ENCODE measurements at regions not wholly inside any gene's neighbourhood (a gene's known extent, or its start where the extent isn't known, plus 50 kb on each side); places are given as distances from the start of the nearest gene placed in this dataset.

DNA sequence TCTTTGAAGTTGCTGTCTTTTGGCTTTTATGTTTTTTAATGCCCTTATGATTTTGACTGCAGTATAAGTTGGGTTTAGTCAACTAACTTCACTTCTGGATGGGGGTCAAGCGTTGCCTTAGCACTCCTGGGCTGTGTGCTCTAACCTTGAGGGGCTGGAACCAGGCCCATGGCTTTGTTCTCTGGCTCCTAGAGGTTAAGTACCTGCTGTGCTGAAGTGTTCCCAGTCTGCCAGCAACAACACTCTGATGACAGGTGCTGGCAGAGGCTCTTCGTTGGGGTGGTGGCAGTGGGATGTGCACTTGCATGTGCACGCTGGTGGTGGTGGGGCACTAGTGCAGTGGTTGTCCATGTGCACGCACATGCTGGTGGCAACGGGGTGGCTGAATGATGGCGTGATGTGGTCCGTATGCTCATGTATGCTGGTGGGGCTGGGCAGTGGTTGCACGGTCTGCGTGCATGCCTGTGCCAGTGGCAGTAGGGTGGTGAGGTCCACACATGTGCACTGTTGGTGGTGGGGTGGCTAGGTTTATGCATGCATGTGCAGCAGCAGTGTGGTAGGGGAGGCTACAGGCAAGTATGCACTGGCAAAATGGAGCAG, 447.8 kb upstream of the GOT2 start:
- no peak for DNase-seq

DNA sequence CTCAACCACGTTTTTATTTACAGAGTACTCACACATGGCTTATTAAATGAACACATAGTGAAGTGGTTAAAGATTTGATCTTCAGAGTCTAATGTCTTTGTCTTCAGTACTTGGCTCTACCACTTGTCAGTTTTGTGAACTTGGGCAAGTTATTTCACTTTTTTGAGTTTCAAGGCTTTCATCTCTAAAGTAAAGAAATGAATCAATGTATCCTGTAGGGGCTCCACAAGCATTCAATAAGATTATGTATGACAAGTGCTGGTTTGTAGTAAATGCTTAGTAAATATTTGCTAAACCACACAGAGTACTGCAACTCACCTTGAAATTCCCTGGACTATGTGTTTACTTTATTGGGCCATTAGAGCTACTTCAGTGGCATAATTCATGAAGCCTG, 446.0 kb upstream of the GOT2 start:
- DNase-seq, result peak; percentile 11

DNA sequence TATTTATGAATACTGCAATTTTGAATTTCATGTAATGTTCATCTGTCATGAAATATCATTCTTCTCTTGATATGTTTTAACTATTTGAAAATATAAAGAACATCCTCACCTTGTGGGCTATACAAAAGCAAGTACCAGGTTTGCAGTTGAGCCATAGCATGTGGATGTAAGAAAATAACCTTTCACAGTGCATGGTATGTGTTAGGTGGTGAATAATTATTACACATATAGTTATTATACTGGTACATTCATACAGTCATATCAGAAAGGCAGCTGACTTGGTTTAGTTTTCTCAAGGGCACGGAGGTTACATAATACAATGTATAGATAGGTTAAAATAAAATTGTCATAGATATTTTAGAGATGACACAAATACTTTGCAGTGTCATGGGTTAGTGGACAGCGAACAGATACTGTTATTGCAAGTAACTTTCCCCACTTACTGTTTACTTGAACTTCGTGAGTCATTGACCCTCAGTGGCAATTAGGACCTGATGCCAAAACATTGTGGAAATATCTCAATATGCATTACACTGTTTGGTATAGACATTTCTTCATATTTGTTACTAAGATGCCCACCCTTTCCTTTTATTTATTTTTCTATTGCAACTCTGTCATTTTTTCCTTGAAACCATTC, 445.4 kb upstream of the GOT2 start:
- DNase-seq, result no peak

DNA sequence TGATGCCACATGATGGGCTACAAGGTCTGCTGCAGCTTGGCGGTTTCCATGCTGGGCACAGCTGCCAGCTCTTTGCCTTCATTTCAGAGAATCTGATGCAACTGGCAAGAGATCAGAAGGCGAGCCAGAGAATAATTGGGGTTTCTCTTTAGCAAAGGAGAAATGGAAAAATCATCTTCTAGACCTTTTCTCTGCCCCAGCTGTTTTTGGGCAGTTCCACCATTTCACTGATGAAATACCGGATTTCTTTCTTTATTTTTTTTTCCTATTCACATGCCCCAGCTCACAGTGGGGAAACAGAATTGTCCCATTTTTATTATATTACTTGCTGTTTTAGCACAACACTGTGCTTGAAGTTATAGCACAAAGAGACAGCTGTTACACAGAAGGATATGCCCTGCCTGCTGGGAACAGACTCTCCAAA, 439.3 kb upstream of the GOT2 start:
- DNase-seq, result no peak

DNA sequence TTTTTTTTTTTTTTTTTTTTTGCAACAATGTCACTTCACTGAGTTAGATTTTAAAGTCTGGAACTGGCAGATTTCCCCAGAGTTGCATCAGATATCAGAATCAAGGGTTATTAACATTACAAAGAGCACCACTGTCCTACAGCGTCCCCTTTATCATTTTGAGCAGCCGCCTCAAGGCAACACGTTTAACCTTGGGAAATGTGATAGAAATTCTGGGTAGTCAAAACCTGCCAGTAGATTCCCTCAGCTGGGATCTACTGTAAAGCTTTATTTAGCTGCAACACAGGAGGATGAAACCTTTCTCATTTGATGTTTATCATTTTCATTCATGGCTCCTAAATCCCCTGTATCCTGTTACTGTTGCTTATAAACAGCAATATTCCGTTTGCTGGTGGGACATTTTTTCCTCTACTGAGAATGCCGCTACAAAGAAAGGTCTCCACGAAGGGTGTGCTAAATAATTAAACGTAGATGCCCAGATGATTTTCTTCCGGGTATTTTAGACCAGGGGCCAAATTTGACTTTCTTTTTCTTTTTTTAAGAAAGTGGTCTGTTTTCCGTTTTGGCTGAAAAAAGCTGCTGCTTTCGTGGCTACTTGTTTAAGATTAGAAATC, 436.1 kb upstream of the GOT2 start:
- no peak for DNase-seq

DNA sequence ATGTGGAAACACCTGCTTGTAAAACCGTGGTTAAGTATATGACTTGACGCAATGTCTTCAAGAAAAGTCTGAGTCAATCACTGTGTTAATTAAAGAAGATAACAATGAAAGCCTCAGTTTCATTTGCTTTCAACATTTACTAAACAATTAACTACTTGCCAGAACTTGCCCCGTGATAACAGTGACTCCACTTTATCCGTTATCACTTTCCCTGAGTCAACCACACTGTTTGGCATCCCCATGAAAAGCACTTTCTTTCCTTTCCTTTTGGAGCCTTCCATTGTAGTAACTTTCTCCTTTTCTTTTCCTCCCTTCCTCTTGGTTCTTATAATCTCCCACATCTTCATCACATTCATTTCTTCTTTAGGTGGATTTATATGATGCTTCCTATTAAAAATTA, 435.1 kb upstream of the GOT2 start:
- DNase-seq, result no peak

- DNase-seq, result no peak
These were observed 434.5 kb upstream of the GOT2 start for GRCh38 chr16:59168461-59169114.

- no peak for DNase-seq
These were observed 430.3 kb upstream of the GOT2 start for GRCh38 chr16:59164461-59164860.

DNA sequence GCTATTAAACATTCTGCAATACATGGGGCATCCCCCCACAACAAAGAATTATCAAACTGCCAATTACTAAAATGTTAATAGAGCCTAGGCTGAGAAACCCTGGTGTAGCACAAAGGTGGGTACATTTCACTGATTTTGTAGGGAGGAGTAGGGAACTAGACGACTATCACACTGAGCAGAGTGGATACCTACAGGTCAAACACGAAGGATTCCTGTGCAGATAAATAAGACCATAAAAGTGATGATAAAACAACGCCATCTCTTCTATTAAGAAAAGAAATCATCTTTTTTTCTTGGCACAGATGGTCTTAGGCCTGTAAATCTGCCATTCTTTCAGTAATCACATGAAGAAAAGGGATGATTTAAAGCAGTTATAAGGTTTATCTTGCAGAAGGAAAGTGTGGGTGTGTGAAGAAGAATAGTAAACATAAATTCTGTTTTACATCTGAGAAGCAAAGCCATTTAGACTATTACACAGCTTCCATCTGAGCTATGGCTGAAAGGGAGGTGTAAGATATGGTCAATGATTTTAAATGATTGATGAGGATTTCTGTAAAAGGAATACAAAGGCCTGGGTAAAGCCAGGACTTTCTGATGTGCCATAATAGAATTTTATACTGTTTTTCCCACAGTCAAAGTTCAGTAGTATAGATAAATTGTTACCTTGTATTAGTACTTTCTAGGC, 429.4 kb upstream of the GOT2 start:
- no peak for DNase-seq

DNA sequence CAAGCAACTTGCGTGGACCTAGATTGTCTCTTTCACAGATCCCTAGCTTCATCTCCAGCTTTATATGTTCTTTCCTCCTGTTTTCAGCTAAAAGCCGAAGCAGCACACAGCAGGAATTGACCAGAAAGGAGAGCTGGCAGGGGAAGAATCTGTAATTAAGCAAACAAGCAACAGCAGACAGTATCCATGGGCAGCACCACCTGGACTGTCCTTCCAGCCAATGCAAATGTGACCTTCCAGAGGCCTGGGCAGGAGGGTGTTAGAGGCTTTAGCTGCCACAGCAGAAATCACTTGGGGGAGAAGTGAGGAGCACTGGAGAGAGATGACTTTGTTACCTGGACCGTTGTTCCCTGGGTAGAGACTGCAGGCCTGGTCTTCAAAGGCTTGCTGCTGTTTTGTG, 427.6 kb upstream of the GOT2 start:
- DNase-seq, result no peak

- no peak for DNase-seq
These were observed 420.2 kb upstream of the GOT2 start for GRCh38 chr16:59154295-59154694.

GRCh38 chr16:59148769-59149155, 414.6 kb upstream of the GOT2 start:
- no peak for DNase-seq

DNA sequence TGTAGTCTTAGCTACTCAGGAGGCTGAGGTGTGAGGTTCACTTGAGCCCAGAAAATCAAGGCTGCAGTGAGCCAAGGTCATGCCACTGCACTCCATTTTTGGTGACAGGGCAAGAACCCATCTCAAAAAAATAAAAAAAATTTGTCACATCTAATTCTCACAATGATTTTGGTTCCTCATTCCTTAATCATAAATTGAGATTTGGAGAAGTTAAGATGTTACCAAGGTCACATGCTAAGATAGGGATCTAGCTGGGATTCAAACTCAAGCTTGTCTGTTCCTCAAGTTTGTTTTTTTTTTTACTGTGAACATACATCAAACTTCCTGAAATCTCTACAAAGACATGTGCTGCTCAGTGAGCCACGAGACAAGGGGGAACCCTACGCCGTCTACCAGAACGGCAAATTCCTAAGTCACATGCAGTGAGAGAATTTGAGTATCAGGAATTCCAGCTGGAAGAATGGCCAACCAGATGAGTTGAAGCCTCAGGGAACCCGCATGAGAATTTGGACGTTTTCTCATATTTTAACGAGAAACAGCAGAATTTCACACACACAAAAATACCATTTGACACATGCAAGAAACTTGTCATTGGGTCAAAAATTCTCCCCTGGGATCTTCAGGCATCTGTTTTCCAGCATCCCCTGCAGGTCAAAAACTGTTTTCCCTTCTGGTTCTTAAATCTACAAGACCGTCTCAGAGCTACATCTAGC, 414.1 kb upstream of the GOT2 start:
- no peak for DNase-seq

DNA sequence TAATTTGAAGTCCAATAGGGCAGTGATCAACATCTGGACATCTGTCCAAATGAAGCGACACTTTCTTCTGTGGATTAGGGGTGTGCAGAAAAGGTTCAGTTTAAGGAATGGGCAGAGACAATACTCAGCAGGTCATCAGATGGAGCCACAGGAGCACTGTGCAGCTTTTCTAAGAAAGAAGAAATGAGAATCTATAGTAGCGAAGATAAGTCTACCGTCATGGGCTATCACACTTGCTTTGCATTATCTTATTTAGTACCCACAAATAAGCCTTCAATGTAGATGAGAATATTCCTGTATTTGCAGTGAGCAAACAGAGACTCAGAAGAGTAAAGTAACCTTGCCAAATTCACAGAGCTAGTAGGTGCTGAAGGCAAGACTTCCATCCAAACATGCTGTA, 412.0 kb upstream of the GOT2 start:
- DNase-seq, result no peak

DNA sequence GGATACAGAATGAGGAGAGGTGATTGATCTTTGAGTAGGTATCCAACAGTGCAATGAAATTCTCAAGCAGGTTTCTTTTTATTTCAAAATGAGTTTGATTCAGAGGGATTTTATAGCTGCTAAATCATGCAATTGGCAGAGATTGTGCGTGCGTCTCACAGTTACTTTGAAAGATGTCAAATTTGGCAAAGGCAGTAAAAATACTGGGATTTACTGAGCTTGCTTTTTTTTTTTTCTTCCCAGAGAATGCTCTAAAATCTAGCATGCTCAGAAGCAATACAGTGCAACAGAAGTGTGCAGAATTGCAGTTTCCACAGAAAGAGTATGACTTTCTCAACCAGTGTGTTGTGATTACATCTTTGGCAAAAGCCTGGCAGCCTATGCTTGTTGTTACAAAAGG, 410.7 kb upstream of the GOT2 start:
- no peak for DNase-seq

GRCh38 chr16:59144326-59144725, 410.2 kb upstream of the GOT2 start:
- no peak for DNase-seq

DNA sequence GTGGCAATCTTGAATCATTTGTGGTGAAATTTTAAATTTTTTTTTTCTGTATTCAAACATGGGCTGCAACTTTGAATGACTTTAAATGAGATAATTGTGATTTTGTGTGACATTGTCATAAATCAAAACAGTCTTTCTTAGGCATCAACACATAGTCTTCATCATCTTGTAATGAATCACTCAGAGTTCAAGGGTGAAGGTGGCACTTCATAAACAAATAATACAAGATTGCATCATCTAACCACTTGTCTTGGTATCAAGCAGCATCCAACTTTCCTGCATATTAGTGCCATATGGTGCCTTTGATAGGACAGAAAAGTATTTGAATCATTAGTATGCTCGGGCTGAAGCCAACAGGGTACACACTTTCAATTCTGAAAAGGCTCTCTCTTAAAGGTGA, 392.4 kb upstream of the GOT2 start:
- DNase-seq, result no peak

DNA sequence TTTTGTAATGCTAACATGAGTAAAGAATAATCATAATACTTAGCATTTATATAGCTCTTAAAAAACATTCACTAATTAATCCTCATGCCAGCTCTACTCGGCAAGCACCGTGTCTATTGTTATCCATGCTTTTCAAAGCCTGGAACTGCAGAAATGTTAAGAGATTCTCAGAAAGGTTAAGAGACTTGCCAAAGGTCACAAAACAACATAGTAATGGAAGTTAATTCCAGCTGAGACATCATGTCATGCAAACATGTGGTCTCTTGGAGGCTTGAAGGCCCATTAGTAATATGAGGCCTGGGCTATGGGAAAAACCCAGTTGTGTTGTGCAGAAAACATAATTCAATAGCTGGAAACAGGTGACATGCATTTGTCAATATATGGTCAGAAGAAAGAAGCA, 389.9 kb upstream of the GOT2 start:
- DNase-seq, result no peak

GRCh38 chr16:59123479-59123878, 389.4 kb upstream of the GOT2 start:
- no peak for DNase-seq

DNA sequence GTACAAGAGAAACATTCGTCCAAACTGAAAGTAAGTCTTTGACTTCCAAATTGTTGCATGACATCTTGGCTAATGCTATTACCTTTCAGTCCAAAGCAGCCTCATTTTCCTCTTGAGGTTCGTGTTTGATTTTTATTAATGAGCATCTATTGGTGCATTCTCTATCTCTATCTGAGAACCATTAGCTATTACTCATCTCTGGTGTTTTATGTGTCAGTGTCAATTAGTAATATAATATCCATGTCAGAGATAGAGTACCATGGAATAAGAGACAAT, 388.1 kb upstream of the GOT2 start:
- DNase-seq, result no peak

- no peak for DNase-seq
These were observed 387.5 kb upstream of the GOT2 start for GRCh38 chr16:59121411-59122261.

DNA sequence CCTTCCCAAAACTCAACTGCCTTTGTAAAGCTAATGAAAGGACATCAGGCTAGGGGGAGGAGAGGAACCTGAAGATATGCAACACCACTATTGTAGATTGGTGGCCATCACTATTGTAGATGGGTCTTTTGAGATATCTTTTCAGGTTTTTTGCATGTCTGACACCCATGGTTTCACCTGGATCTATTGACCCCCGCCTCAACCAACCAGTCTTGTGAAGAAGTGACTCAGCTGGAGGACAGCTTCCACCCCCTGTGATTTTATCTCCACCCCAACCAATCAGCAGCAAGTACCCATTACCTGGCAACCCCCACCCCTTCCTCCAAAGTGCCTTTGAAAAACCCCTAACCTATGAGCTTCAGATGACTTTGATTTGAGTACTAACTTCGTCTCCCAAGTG, 382.6 kb upstream of the GOT2 start:
- no peak for DNase-seq

Data from SHP77 treated with DMSO at 0.1 percent for 48 hours (cell line).